Gastroesophageal sphincter (tissue), 4 donors: ENCODE measurements at regions not wholly inside any gene's neighbourhood (a gene's known extent, or its start where the extent isn't known, plus 50 kb on each side); places are given as distances from the start of the nearest gene placed in this dataset.
A peak's percentile ranks its signal among the peaks of the same experiment; 100 is the strongest.

ENCODE experiments used
- ATAC-seq: fragments of 150-250 bp; one replicate; pipeline ENCODE4 v1.9.1; 2016; ENCODE audit warnings: mild to moderate bottlenecking, moderate library complexity
- H3K27ac ChIP-seq, 4 donors: fragments of 200-600 bp; sonication (generic) in 3 of 4; 1 replicate in 3 of 4; 2 replicates in 1 of 4; pipeline ENCODE4 v1.5.1; 2016 to 2019
- H3K27me3 ChIP-seq: fragments of 200-600 bp; sonication (generic); one replicate; pipeline ENCODE4 v1.5.1; 2019
- H3K36me3 ChIP-seq, 2 donors: fragments of 200-600 bp; sonication (generic); one replicate each; pipeline ENCODE4 v1.5.1; 2019; ENCODE audit warnings: control low read depth in 1 of 2
- H3K4me1 ChIP-seq, 3 donors: fragments of 200-600 bp; sonication (generic); 1 replicate in 2 of 3; 2 replicates in 1 of 3; pipeline ENCODE4 v1.5.1; 2016 to 2019; ENCODE audit warnings: control low read depth in 2 of 3
- H3K4me3 ChIP-seq, 2 donors: fragments of 200-600 bp; sonication (generic); one replicate each; pipeline ENCODE4 v1.5.1; 2019; ENCODE audit warnings: mild to moderate bottlenecking in 1 of 2, moderate library complexity in 1 of 2
- H3K9me3 ChIP-seq, 3 donors: fragments of 200-600 bp; sonication (generic); one replicate each; pipeline ENCODE4 v1.5.1; 2017 to 2019; ENCODE audit warnings: control low read depth in 2 of 3
- EP300 ChIP-seq: sonication (generic); formaldehyde crosslinking; IDR thresholded peaks from one replicate; pipeline ENCODE4 v1.6.1; 2017; ENCODE audit warnings: antibody characterized with exemption, mild to moderate bottlenecking
- POLR2A ChIP-seq, 2 donors: fragments of 450-650 bp; IDR thresholded peaks; one replicate each; pipeline ENCODE4 v1.6.1; 2017; ENCODE audit warnings: antibody characterized with exemption in 2 of 2, mild to moderate bottlenecking in 2 of 2, moderate library complexity in 1 of 2
- POLR2AphosphoS5 ChIP-seq: sonication (generic); formaldehyde crosslinking; IDR thresholded peaks from one replicate; pipeline ENCODE4 v1.6.1; 2017; ENCODE audit warnings: antibody characterized with exemption
- WGBS, 2 donors: methylation state at CpG; one replicate each; pipeline ENCODE4 v1.1.5; 2018; ENCODE audit warnings: low coverage in 1 of 2; 5-methylcytosine and 5-hydroxymethylcytosine counted together
- TF ChIP-seq, protein P1 (sequence below), 4 experiments: fragments of 200-600 bp in 2 of 4; fragments of 450-650 bp in 2 of 4; sonication (generic) in 1 of 4; IDR thresholded peaks; one replicate each; pipeline ENCODE4 v1.5.1; 2017 to 2019; ENCODE audit warnings: antibody characterized with exemption in 4 of 4, mild to moderate bottlenecking in 2 of 4, moderate library complexity in 2 of 4

GRCh38 chr16:86215233-86215978 lies 294.9 kb upstream of the FOXF1 start:
- Histone ChIP-seq H3K9me3 (no peaks in the 10 kb centered on the region), H3K4me3 (no peak overlapping the region), H3K27ac (peak overlapping the region in 3 of 4 donors; percentile 46 to 67 (median 64)), H3K36me3 (no peaks in the 10 kb centered on the region), H3K27me3 (no peaks in the 10 kb centered on the region), H3K4me1 (peaks cover 0 to 35% (median 12%) of the 10 kb centered on the region in 3 donors)
- 74 to 90% methylated on average over 7 of the region's 13 CpGs for WGBS, 2 donors
- no peak for ATAC-seq
- no peak for TF ChIP-seq POLR2AphosphoS5

DNA sequence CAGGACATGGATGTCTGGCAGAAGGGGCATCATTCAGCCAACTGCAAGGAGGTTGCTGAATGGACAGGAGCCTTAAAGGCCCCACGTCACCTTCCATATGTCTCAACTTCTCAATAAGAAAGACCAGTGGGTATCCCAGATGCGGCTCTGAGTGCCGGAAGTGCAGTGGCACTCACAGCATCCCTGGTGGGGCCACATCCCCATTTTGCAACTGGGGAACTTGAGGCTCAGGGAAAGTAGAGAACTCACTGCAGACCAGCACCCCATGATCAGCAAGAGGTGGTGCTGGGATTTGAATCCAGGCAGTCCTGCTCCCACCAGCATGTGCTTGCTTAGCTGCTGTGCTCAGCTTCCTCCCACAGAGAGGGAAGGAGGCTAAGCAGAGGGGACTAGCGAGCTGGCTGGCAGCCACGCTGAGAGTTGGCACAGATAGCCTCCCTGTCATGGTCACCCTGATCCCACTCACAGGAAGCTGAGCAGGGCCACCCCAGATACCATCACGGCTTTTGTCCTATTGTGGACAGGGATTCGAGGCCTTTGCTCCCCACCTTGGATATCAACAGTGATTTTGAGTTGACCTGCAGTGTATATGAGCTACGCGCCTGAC lies 294.2 kb upstream of the FOXF1 start:
- TF ChIP-seq POLR2A (IDR thresholded peaks at IDR 0.05) (no peak), POLR2AphosphoS5 (no peak), EP300 (no peak)
- TF ChIP-seq, protein P1, sequence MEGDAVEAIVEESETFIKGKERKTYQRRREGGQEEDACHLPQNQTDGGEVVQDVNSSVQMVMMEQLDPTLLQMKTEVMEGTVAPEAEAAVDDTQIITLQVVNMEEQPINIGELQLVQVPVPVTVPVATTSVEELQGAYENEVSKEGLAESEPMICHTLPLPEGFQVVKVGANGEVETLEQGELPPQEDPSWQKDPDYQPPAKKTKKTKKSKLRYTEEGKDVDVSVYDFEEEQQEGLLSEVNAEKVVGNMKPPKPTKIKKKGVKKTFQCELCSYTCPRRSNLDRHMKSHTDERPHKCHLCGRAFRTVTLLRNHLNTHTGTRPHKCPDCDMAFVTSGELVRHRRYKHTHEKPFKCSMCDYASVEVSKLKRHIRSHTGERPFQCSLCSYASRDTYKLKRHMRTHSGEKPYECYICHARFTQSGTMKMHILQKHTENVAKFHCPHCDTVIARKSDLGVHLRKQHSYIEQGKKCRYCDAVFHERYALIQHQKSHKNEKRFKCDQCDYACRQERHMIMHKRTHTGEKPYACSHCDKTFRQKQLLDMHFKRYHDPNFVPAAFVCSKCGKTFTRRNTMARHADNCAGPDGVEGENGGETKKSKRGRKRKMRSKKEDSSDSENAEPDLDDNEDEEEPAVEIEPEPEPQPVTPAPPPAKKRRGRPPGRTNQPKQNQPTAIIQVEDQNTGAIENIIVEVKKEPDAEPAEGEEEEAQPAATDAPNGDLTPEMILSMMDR (IDR thresholded peaks at IDR 0.05): no peak
- H3K27me3 ChIP-seq: no peaks in the 10 kb centered on the region
- no peak for ATAC-seq

DNA sequence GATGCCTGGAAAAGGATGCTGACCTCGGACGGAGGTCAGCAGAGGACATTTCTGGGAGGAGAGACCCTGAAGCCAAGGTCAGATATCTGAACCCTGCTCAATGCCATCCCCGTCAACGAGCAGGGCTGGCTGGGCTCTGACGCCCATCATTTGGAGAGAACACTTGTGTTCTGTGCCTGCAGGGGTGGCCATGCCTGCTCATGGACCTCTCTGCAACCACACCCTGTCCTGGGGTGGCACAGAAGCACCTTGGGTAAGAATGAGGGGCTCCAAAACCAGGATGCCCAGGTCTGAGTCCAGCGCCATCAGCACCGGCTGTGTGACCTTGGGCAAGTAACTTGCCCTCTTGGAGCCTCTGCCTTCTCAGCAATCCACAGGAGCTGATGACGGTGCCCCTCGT lies 293.7 kb upstream of the FOXF1 start:
- 96% methylated on average over 4 of the region's 9 CpGs; no CpG with 5 or more reads in 1 of the 2 donors for WGBS, 2 donors
- Histone ChIP-seq H3K36me3 (no peaks in the 10 kb centered on the region), H3K4me3 (no peak overlapping the region), H3K9me3 (no peaks in the 10 kb centered on the region), H3K27me3 (no peaks in the 10 kb centered on the region), H3K4me1 (peaks cover 0 to 29% (median 12%) of the 10 kb centered on the region in 3 donors), H3K27ac (no peak overlapping the region)
- ATAC-seq: no peak
- no peak for TF ChIP-seq POLR2A (IDR thresholded peaks at IDR 0.05)
- no peak for TF ChIP-seq EP300
- no peak for TF ChIP-seq POLR2AphosphoS5
- TF ChIP-seq, protein P1 (IDR thresholded peaks at IDR 0.05): no peak

More for the DNA sequence above, 294.2 kb upstream of the FOXF1 start:
- Histone ChIP-seq H3K4me3 (no peak overlapping the region), H3K27ac (peak overlapping the region in 1 of 4 donors; percentile 46), H3K9me3 (no peaks in the 10 kb centered on the region), H3K4me1 (peaks cover 0 to 29% (median 12%) of the 10 kb centered on the region in 3 donors), H3K36me3 (no peaks in the 10 kb centered on the region)
- WGBS, 2 donors: 79 to 100% methylated on average over 1 to 5 of the region's 9 CpGs

DNA sequence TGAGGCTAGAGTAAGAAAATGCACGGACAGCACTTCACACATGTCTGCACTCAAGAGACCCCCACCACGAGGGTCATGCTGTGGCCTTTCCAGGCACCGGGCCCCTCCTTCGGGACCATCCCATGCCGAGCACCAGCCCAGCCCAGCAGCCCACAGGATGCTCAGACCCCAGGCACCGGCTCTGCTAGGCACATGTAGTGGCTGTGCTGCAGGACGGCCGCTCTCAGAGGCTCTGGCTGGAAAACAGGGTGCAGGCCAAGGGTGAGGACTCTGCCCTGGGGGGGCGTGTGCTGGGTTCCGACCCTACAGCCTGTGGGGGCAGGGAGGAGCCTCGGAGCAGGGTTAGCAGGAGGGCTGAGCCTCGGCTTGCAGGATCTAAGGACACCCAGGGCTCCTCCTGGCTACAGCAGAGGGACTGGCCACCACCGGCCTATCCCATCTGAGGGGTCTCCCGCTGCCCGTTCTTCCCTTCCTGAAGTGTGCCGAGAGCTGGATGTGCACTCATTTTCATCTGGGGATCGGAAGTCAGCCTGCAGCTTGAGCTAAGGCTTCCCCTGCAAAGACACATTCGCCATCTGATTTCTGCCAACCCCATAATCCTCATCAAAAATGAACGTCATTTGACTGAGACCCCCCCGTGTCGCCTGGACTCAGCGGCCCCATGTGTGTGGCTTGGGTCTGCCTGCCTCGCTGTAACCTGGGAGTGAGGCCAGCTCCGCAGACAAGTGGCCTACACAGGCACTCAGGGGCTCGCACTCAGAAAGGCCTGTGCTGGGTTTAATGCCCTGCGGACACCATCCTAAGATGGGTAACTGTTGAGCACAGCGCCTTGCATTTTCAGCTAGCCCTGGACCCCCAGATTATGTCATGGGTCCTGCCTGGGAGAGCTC lies 293.1 kb upstream of the FOXF1 start:
- no peaks in the 10 kb centered on the region for H3K36me3 ChIP-seq
- no peak for TF ChIP-seq EP300
- TF ChIP-seq, protein P1 (IDR thresholded peaks at IDR 0.05): no peak
- no peak for ATAC-seq
- H3K9me3 ChIP-seq: no peaks in the 10 kb centered on the region
- H3K27me3 ChIP-seq: no peaks in the 10 kb centered on the region
- 82% methylated on average over 11 of the region's 27 CpGs; no CpG with 5 or more reads in 1 of the 2 donors for WGBS, 2 donors
- no peak overlapping the region for H3K4me3 ChIP-seq
- H3K27ac ChIP-seq: no peak overlapping the region
- peaks cover 0 to 33% (median 12%) of the 10 kb centered on the region in 3 donors for H3K4me1 ChIP-seq

DNA sequence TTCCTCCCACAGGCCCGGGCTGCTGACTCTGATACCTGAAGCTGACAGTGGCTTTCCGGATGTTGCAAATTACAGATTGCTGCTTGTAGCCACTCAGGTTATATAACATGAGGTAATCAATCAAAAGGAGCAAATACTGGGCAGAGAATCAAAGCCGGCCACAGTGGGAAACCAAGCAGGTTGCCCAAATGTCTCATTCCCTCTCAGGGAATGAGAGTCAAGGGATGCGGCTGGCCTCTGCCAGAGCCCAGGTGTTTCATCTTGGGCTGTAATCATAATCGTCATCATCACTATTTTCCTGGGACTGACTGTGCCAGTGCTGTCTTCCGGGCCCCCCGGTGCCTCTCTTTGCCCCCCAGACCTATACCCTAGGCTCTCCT lies 292.4 kb upstream of the FOXF1 start:
- ATAC-seq: no peak
- no peak overlapping the region for H3K4me3 ChIP-seq
- no peaks in the 10 kb centered on the region for H3K27me3 ChIP-seq
- peaks cover 0 to 39% (median 12%) of the 10 kb centered on the region in 3 donors for H3K4me1 ChIP-seq
- TF ChIP-seq, protein P1 (IDR thresholded peaks at IDR 0.05): no peak
- no peak for TF ChIP-seq POLR2A (IDR thresholded peaks at IDR 0.05)
- no peak for TF ChIP-seq POLR2AphosphoS5
- no peak for TF ChIP-seq EP300
- H3K9me3 ChIP-seq: no peaks in the 10 kb centered on the region
- 80 to 86% methylated on average over 1 to 5 of the region's 7 CpGs for WGBS, 2 donors
- no peaks in the 10 kb centered on the region for H3K36me3 ChIP-seq
- H3K27ac ChIP-seq: no peak overlapping the region
